Ovary (tissue), 3 donors: ENCODE measurements at regions not wholly inside any gene's neighbourhood (a gene's known extent, or its start where the extent isn't known, plus 50 kb on each side); places are given as distances from the start of the nearest gene placed in this dataset.

Experiments used
- CTCF ChIP-seq, 3 donors: fragments of 450-650 bp in 2 of 3; fragments of 200-600 bp in 1 of 3; IDR thresholded peaks; one replicate each; pipeline versions ENCODE4 v1.5.1 to v1.8.0; 2016 to 2022; ENCODE audit warnings: antibody characterized with exemption in 3 of 3, mild to moderate bottlenecking in 1 of 3
- EP300 ChIP-seq: sonication (generic); formaldehyde crosslinking; IDR thresholded peaks from one replicate; pipeline ENCODE4 v1.6.1; 2017; ENCODE audit warnings: antibody characterized with exemption
- donor health status: DM: no; HTN: no; CAD: no.

GRCh38 chr16:85421338-85422195 is 191.6 kb upstream of the GSE1 start:
- TF ChIP-seq CTCF (IDR thresholded peaks at IDR 0.05): no peak
- TF ChIP-seq EP300: no peak
